ENCODE measurements at regions not wholly inside any gene's neighbourhood (a gene's known extent, or its start where the extent isn't known, plus 50 kb on each side); places are given as distances from the start of the nearest gene placed in this dataset.

DNA sequence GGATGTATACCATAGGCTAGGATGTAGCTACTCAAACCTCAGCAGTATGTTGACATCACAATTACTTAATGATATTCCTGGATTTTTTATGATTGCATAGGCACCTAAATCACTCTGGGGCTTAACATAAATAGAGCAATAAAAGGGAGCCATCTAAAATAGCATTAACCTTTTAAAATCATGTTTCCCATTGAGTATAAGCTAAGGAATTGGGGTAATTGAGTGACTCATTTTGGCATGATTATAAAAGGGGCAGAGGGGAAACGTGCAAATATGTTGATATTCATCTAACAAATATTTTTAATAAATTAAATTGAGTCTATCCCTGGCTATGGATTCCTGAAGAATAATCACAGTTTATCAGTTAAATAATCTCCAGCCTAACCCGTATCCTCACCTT is 74.0 kb upstream of the ADGRF1 start:
- H3K9ac ChIP-seq (ENCODE audit: low read length): no peak overlapping the region
- H3K9me3 Mint-ChIP-seq (ENCODE audit: insufficient read depth): no peaks in the 10 kb centered on the region
- no peak overlapping the region for H3K4me3 Mint-ChIP-seq
- H3K4me1 ChIP-seq (ENCODE audit: control insufficient read depth in 2 of 2, insufficient read depth in 2 of 2, low read length in 2 of 2): no peaks in the 10 kb centered on the region
- no peaks in the 10 kb centered on the region for H3K79me2 ChIP-seq (ENCODE audit: control insufficient read depth, insufficient read depth, low read length)
- H3K27me3 Mint-ChIP-seq: peaks cover 7% of the 10 kb centered on the region
- no peak overlapping the region for H3K27ac Mint-ChIP-seq
- H3K4me1 Mint-ChIP-seq: no peaks in the 10 kb centered on the region
- H4K20me1 ChIP-seq (ENCODE audit: control insufficient read depth, insufficient read depth, low read length, poor library complexity, severe bottlenecking): no peaks in the 10 kb centered on the region
- ChIA-PET POLR2A (no interaction called here), CTCF (no interaction called here)
- DNase-seq (no peak), ATAC-seq (ENCODE audit: low read depth) (no peak)
- no CpG with 5 or more reads among the region's 2 CpGs for WGBS (ENCODE audit: insufficient coverage)
- no peaks in the 10 kb centered on the region for H3K27me3 ChIP-seq (replicated peaks in 1 of 4; ENCODE audit: control extremely low read depth in 1 of 4, control insufficient read depth in 3 of 4, insufficient read depth in 4 of 4, low read length in 3 of 4)
- no peak for TF ChIP-seq EZH2 (IDR thresholded peaks at IDR 0.05; ENCODE audit: borderline replicate concordance, insufficient read depth, low read depth, low read length, poor library complexity, severe bottlenecking)
- TF ChIP-seq, protein P1, sequence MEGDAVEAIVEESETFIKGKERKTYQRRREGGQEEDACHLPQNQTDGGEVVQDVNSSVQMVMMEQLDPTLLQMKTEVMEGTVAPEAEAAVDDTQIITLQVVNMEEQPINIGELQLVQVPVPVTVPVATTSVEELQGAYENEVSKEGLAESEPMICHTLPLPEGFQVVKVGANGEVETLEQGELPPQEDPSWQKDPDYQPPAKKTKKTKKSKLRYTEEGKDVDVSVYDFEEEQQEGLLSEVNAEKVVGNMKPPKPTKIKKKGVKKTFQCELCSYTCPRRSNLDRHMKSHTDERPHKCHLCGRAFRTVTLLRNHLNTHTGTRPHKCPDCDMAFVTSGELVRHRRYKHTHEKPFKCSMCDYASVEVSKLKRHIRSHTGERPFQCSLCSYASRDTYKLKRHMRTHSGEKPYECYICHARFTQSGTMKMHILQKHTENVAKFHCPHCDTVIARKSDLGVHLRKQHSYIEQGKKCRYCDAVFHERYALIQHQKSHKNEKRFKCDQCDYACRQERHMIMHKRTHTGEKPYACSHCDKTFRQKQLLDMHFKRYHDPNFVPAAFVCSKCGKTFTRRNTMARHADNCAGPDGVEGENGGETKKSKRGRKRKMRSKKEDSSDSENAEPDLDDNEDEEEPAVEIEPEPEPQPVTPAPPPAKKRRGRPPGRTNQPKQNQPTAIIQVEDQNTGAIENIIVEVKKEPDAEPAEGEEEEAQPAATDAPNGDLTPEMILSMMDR (IDR thresholded peaks at IDR 0.05): no peak
- no peaks in the 10 kb centered on the region for H3K36me3 ChIP-seq (replicated peaks in 1 of 2; ENCODE audit: control extremely low read depth in 1 of 2, control insufficient read depth in 1 of 2, extremely low read depth in 1 of 2, insufficient read depth in 2 of 2, low read length in 1 of 2)
- H3K27ac ChIP-seq (ENCODE audit: low read length in 2 of 2): no peak overlapping the region
- H3K4me2 ChIP-seq (replicated peaks; ENCODE audit: low read depth, low read length, poor library complexity, severe bottlenecking): no peak overlapping the region
- no peaks in the 10 kb centered on the region for H3K9me3 ChIP-seq (ENCODE audit: control extremely low read depth in 1 of 3, control insufficient read depth in 2 of 3, insufficient read depth in 1 of 3, low read length in 2 of 3)
- no peak overlapping the region for H3K4me3 ChIP-seq (ENCODE audit: control extremely low read depth in 1 of 5, extremely low read depth in 1 of 5, insufficient read depth in 1 of 5, low read depth in 2 of 5, low read length in 4 of 5)
- intact Hi-C loops (cut with micrococcal nuclease): no loop called here
- no peak overlapping the region for H2AFZ ChIP-seq (ENCODE audit: insufficient read depth, low read depth, low read length, poor library complexity, severe bottlenecking)

DNA sequence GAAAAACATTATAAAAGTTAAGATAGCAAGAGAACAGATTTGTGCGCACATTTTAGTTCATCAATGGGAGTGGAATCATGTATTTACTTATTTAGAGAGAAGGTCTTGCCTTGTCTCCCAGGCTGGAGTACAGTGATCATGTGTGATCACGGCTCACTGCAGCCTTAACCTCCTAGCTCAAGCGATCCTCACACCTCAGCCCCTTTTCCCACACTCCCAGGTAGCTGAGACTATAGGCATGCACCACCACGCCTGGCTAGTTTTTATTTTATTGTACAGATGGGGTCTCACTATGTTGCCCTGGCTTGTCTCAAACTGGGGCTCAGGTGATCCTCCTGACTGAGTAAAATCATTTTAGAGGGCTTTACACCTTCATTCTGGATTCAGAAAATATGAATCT is 72.3 kb upstream of the ADGRF1 start:
- Histone ChIP-seq H3K9me3 (ENCODE audit: control extremely low read depth in 1 of 3, control insufficient read depth in 2 of 3, insufficient read depth in 1 of 3, low read length in 2 of 3) (no peaks in the 10 kb centered on the region), H3K4me2 (replicated peaks; ENCODE audit: low read depth, low read length, poor library complexity, severe bottlenecking) (no peak overlapping the region), H3K36me3 (replicated peaks in 1 of 2; ENCODE audit: control extremely low read depth in 1 of 2, control insufficient read depth in 1 of 2, extremely low read depth in 1 of 2, insufficient read depth in 2 of 2, low read length in 1 of 2) (no peaks in the 10 kb centered on the region), H3K4me3 (ENCODE audit: control extremely low read depth in 1 of 5, extremely low read depth in 1 of 5, insufficient read depth in 1 of 5, low read depth in 2 of 5, low read length in 4 of 5) (no peak overlapping the region), H3K27ac (ENCODE audit: low read length in 2 of 2) (no peak overlapping the region), H3K9ac (ENCODE audit: low read length) (no peak overlapping the region), H3K27me3 (replicated peaks in 1 of 4; ENCODE audit: control extremely low read depth in 1 of 4, control insufficient read depth in 3 of 4, insufficient read depth in 4 of 4, low read length in 3 of 4) (no peaks in the 10 kb centered on the region), H4K20me1 (ENCODE audit: control insufficient read depth, insufficient read depth, low read length, poor library complexity, severe bottlenecking) (no peaks in the 10 kb centered on the region), H2AFZ (ENCODE audit: insufficient read depth, low read depth, low read length, poor library complexity, severe bottlenecking) (no peak overlapping the region), H3K79me2 (ENCODE audit: control insufficient read depth, insufficient read depth, low read length) (no peaks in the 10 kb centered on the region), H3K4me1 (ENCODE audit: control insufficient read depth in 2 of 2, insufficient read depth in 2 of 2, low read length in 2 of 2) (no peaks in the 10 kb centered on the region)
- POLR2A ChIA-PET: no interaction called here
- ATAC-seq (ENCODE audit: low read depth) (no peak), DNase-seq (no peak)
- CTCF ChIA-PET: no interaction called here
- no peak overlapping the region for H3K27ac Mint-ChIP-seq
- no peak overlapping the region for H3K4me3 Mint-ChIP-seq
- H3K27me3 Mint-ChIP-seq: peaks cover 7% of the 10 kb centered on the region
- intact Hi-C loops (cut with micrococcal nuclease): no loop called here
- TF ChIP-seq EZH2 (IDR thresholded peaks at IDR 0.05; ENCODE audit: borderline replicate concordance, insufficient read depth, low read depth, low read length, poor library complexity, severe bottlenecking): no peak
- TF ChIP-seq, protein P1 (IDR thresholded peaks at IDR 0.05): no peak
- no peaks in the 10 kb centered on the region for H3K9me3 Mint-ChIP-seq (ENCODE audit: insufficient read depth)
- no peaks in the 10 kb centered on the region for H3K4me1 Mint-ChIP-seq
- WGBS (ENCODE audit: insufficient coverage): 71% methylated on average over 1 of the region's 4 CpGs

Data from B cell (primary cell).